CD4-positive, alpha-beta memory T cell (primary cell): ENCODE measurements at regions not wholly inside any gene's neighbourhood (a gene's known extent, or its start where the extent isn't known, plus 50 kb on each side); places are given as distances from the start of the nearest gene placed in this dataset.

Experiments
- CTCF ChIA-PET: fragments of 350-600 bp; sonication (Branson Sonifier 250); formaldehyde crosslinking; loops from one replicate; lab custom pipeline; 2021; ENCODE audit warnings: inconsistent platforms; ENCODE audit not compliant: partially characterized antibody; lab: Charles Lee
- POLR2A ChIA-PET: fragments of 350-600 bp; sonication (Branson Sonifier 250); formaldehyde crosslinking; loops from one replicate; lab custom pipeline; 2021; ENCODE audit not compliant: partially characterized antibody; lab: Charles Lee
- DNase-seq, 5 donors: peaks; one replicate each; pipeline versions ENCODE4 v3.0.0 to v3.0.0-alpha.2; 2020 to 2022; ENCODE audit warnings: mixed read lengths in 1 of 5
- H3K27ac ChIP-seq: one replicate; pipeline ENCODE4 v1.7.0; 2013; ENCODE audit warnings: low read depth, low read length
- H3K27me3 ChIP-seq: 2 replicates; pipeline ENCODE4 v1.7.0; 2013; ENCODE audit warnings: mild to moderate bottlenecking, low read length, moderate library complexity; ENCODE audit not compliant: insufficient read depth
- H3K36me3 ChIP-seq: 2 replicates; pipeline ENCODE4 v1.7.0; 2013; ENCODE audit warnings: mild to moderate bottlenecking, low read length, moderate library complexity; ENCODE audit not compliant: insufficient read depth
- H3K4me1 ChIP-seq: 2 replicates; pipeline ENCODE4 v1.7.0; 2013; ENCODE audit warnings: mild to moderate bottlenecking, low read length, moderate library complexity; ENCODE audit not compliant: insufficient read depth
- H3K4me3 ChIP-seq, 2 donors: one replicate each; pipeline ENCODE4 v1.7.0; 2013; ENCODE audit warnings: low read length in 2 of 2, mild to moderate bottlenecking in 1 of 2
- H3K9me3 ChIP-seq, 2 donors: one replicate each; pipeline ENCODE4 v1.7.0; 2013; ENCODE audit warnings: low read length in 2 of 2, control low read depth in 1 of 2; ENCODE audit not compliant: control insufficient read depth in 1 of 2
- H3K27ac Mint-ChIP-seq, 7 donors: one replicate each; pipeline ENCODE4 v1.8.0; 2020 to 2021; ENCODE audit warnings: mixed read lengths in 7 of 7, mild to moderate bottlenecking in 6 of 7, inconsistent platforms in 3 of 7, moderate library complexity in 3 of 7
- H3K27me3 Mint-ChIP-seq, 2 donors: one replicate each; pipeline ENCODE4 v1.8.0; 2020 to 2021; ENCODE audit warnings: mixed read lengths in 2 of 2
- H3K36me3 Mint-ChIP-seq, 2 donors: one replicate each; pipeline ENCODE4 v1.8.0; 2020 to 2021; ENCODE audit warnings: mixed read lengths in 2 of 2, inconsistent platforms in 1 of 2, mild to moderate bottlenecking in 1 of 2
- H3K4me1 Mint-ChIP-seq, 4 donors: one replicate each; pipeline ENCODE4 v1.8.0; 2020 to 2021; ENCODE audit warnings: mixed read lengths in 4 of 4, mild to moderate bottlenecking in 1 of 4
- H3K4me3 Mint-ChIP-seq, 8 donors: one replicate each; pipeline ENCODE4 v1.8.0; 2020 to 2021; ENCODE audit warnings: mixed read lengths in 8 of 8, mild to moderate bottlenecking in 7 of 8, moderate library complexity in 6 of 8, inconsistent platforms in 3 of 8
- H3K9me3 Mint-ChIP-seq, 8 donors: one replicate each; pipeline ENCODE4 v1.8.0; 2020 to 2021; ENCODE audit warnings: mixed read lengths in 8 of 8, mild to moderate bottlenecking in 5 of 8, inconsistent platforms in 3 of 8, moderate library complexity in 1 of 8
- intact Hi-C: fragments of 100-400 bp; cut with micrococcal nuclease; formaldehyde crosslinking; loops from one replicate; pipeline ENCODE4 v1.15.1; 2023

GRCh38 chr9:90325913-90326653 is 316.5 kb downstream of the DIRAS2 start:
- Mint-ChIP-seq H3K27me3 (peaks cover 12 to 13% of the 10 kb centered on the region in 2 donors), H3K4me3 (no peak overlapping the region), H3K27ac (no peak overlapping the region), H3K9me3 (no peaks in the 10 kb centered on the region), H3K4me1 (no peaks in the 10 kb centered on the region), H3K36me3 (no peaks in the 10 kb centered on the region)
- CTCF ChIA-PET, result no interaction called here
- H3K4me1 ChIP-seq, result no peaks in the 10 kb centered on the region
- H3K27ac ChIP-seq, result no peak overlapping the region
- no peak for DNase-seq
- H3K4me3 ChIP-seq, result no peak overlapping the region
- H3K27me3 ChIP-seq, result no peaks in the 10 kb centered on the region
- H3K36me3 ChIP-seq, result no peaks in the 10 kb centered on the region
- intact Hi-C loops, result no loop called here
- no peaks in the 10 kb centered on the region for H3K9me3 ChIP-seq
- POLR2A ChIA-PET, result no interaction called here

- CTCF ChIA-PET, result no interaction called here
- Mint-ChIP-seq H3K36me3 (no peaks in the 10 kb centered on the region), H3K4me3 (no peak overlapping the region), H3K4me1 (no peaks in the 10 kb centered on the region), H3K27ac (peak overlapping the region in 1 of 7 donors; percentile 10), H3K27me3 (peaks cover 12 to 30% of the 10 kb centered on the region in 2 donors), H3K9me3 (peaks cover 0 to 1% (median 0%) of the 10 kb centered on the region in 8 donors)
- Histone ChIP-seq H3K27ac (no peak overlapping the region), H3K9me3 (no peaks in the 10 kb centered on the region), H3K36me3 (no peaks in the 10 kb centered on the region), H3K4me1 (no peaks in the 10 kb centered on the region), H3K4me3 (no peak overlapping the region), H3K27me3 (no peaks in the 10 kb centered on the region)
- intact Hi-C loops, result no loop called here
- no peak for DNase-seq
- POLR2A ChIA-PET, result no interaction called here
Measured at GRCh38 chr9:90330231-90330630, 312.4 kb downstream of the DIRAS2 start.

- POLR2A ChIA-PET, result no interaction called here
- no peak overlapping the region for H3K27ac Mint-ChIP-seq
- H3K9me3 Mint-ChIP-seq, result peaks cover 0 to 1% (median 0%) of the 10 kb centered on the region in 8 donors
- no peaks in the 10 kb centered on the region for H3K36me3 ChIP-seq
- DNase-seq, result no peak
- no peaks in the 10 kb centered on the region for H3K36me3 Mint-ChIP-seq
- H3K27me3 Mint-ChIP-seq, result peaks cover 8 to 30% of the 10 kb centered on the region in 2 donors
- H3K27me3 ChIP-seq, result no peaks in the 10 kb centered on the region
- H3K4me3 Mint-ChIP-seq, result no peak overlapping the region
- H3K4me3 ChIP-seq, result no peak overlapping the region
- H3K27ac ChIP-seq, result no peak overlapping the region
- intact Hi-C loops, result no loop called here
- H3K4me1 ChIP-seq, result no peaks in the 10 kb centered on the region
- H3K9me3 ChIP-seq, result no peaks in the 10 kb centered on the region
- CTCF ChIA-PET, result no interaction called here
- no peaks in the 10 kb centered on the region for H3K4me1 Mint-ChIP-seq
Measured at GRCh38 chr9:90331826-90332575, 310.6 kb downstream of the DIRAS2 start.

- Histone ChIP-seq H3K36me3 (no peaks in the 10 kb centered on the region), H3K4me1 (no peaks in the 10 kb centered on the region), H3K9me3 (no peaks in the 10 kb centered on the region), H3K27me3 (no peaks in the 10 kb centered on the region), H3K4me3 (no peak overlapping the region), H3K27ac (no peak overlapping the region)
- H3K27me3 Mint-ChIP-seq, result peaks cover 8 to 28% of the 10 kb centered on the region in 2 donors
- CTCF ChIA-PET, result no interaction called here
- H3K4me1 Mint-ChIP-seq, result no peaks in the 10 kb centered on the region
- intact Hi-C loops, result no loop called here
- no peak overlapping the region for H3K27ac Mint-ChIP-seq
- no peaks in the 10 kb centered on the region for H3K36me3 Mint-ChIP-seq
- H3K4me3 Mint-ChIP-seq, result no peak overlapping the region
- DNase-seq, result no peak
- H3K9me3 Mint-ChIP-seq, result peaks cover 0 to 1% (median 0%) of the 10 kb centered on the region in 8 donors
- POLR2A ChIA-PET, result no interaction called here
Measured at GRCh38 chr9:90333226-90333625, 309.4 kb downstream of the DIRAS2 start.

- Mint-ChIP-seq H3K27me3 (peaks cover 3 to 6% of the 10 kb centered on the region in 2 donors), H3K36me3 (no peaks in the 10 kb centered on the region), H3K9me3 (peaks cover 0 to 4% (median under 1%) of the 10 kb centered on the region in 8 donors), H3K4me3 (no peak overlapping the region), H3K27ac (no peak overlapping the region), H3K4me1 (no peaks in the 10 kb centered on the region)
- intact Hi-C loops, result no loop called here
- Histone ChIP-seq H3K4me1 (no peaks in the 10 kb centered on the region), H3K36me3 (no peaks in the 10 kb centered on the region), H3K4me3 (no peak overlapping the region), H3K27ac (no peak overlapping the region), H3K27me3 (no peaks in the 10 kb centered on the region), H3K9me3 (no peaks in the 10 kb centered on the region)
- CTCF ChIA-PET, result no interaction called here
- POLR2A ChIA-PET, result no interaction called here
- no peak for DNase-seq
Measured at GRCh38 chr9:90340421-90340820, 302.2 kb downstream of the DIRAS2 start.

GRCh38 chr9:90342607-90343006 is 300.0 kb downstream of the DIRAS2 start:
- Mint-ChIP-seq H3K27me3 (peaks cover 9 to 11% of the 10 kb centered on the region in 2 donors), H3K4me3 (no peak overlapping the region), H3K9me3 (peaks cover 0 to 4% (median under 1%) of the 10 kb centered on the region in 8 donors), H3K4me1 (no peaks in the 10 kb centered on the region), H3K27ac (no peak overlapping the region), H3K36me3 (no peaks in the 10 kb centered on the region)
- Histone ChIP-seq H3K27me3 (no peaks in the 10 kb centered on the region), H3K4me1 (no peaks in the 10 kb centered on the region), H3K27ac (no peak overlapping the region), H3K4me3 (no peak overlapping the region), H3K36me3 (no peaks in the 10 kb centered on the region), H3K9me3 (no peaks in the 10 kb centered on the region)
- DNase-seq, result no peak
- intact Hi-C loops, result no loop called here
- ChIA-PET CTCF (no interaction called here), POLR2A (no interaction called here)

GRCh38 chr9:90343366-90343765 is 299.3 kb downstream of the DIRAS2 start:
- no peak overlapping the region for H3K27ac ChIP-seq
- no peaks in the 10 kb centered on the region for H3K9me3 ChIP-seq
- no peak for DNase-seq
- no peaks in the 10 kb centered on the region for H3K4me1 ChIP-seq
- no peaks in the 10 kb centered on the region for H3K36me3 ChIP-seq
- ChIA-PET CTCF (no interaction called here), POLR2A (no interaction called here)
- Mint-ChIP-seq H3K27ac (no peak overlapping the region), H3K36me3 (no peaks in the 10 kb centered on the region), H3K4me3 (no peak overlapping the region), H3K9me3 (peaks cover 0 to 8% (median under 1%) of the 10 kb centered on the region in 8 donors), H3K4me1 (no peaks in the 10 kb centered on the region), H3K27me3 (peaks cover 13 to 16% of the 10 kb centered on the region in 2 donors)
- H3K4me3 ChIP-seq, result no peak overlapping the region
- H3K27me3 ChIP-seq, result no peaks in the 10 kb centered on the region
- intact Hi-C loops, result no loop called here
